GM23338 (cell line): ENCODE measurements at regions not wholly inside any gene's neighbourhood (a gene's known extent, or its start where the extent isn't known, plus 50 kb on each side); places are given as distances from the start of the nearest gene placed in this dataset.

Source experiments
- CREB1 ChIP-seq: fragments of 250-450 bp; sonication (Bioruptor Pico); IDR thresholded peaks from 2 replicates; pipeline ENCODE4 v1.5.0; 2020; ENCODE audit warnings: low read depth, mild to moderate bottlenecking, moderate library complexity
- CTCF ChIP-seq, 2 experiments: fragments of 200-600 bp in 1 of 2; sonication (generic) in 1 of 2; conservative IDR thresholded peaks; 2 replicates each; pipeline versions ENCODE4 v1.5.1 to v1.6.1; 2016 to 2017; ENCODE audit warnings: antibody characterized with exemption in 2 of 2, low read depth in 2 of 2, mild to moderate bottlenecking in 2 of 2, moderate library complexity in 1 of 2
- ETS1 ChIP-seq: IDR thresholded peaks from 2 replicates; pipeline ENCODE4 v1.6.1; 2016; ENCODE audit warnings: antibody characterized with exemption
- EZH2 ChIP-seq: fragments of 200-600 bp; sonication (generic); IDR thresholded peaks from one replicate; pipeline ENCODE4 v1.8.0; 2017; ENCODE audit warnings: antibody characterized with exemption, mild to moderate bottlenecking, low read depth; ENCODE audit not compliant: unreplicated experiment
- EZH2phosphoT487 ChIP-seq: fragments of 200-600 bp; sonication (generic); IDR thresholded peaks from one replicate; pipeline ENCODE4 v1.8.1; 2018; ENCODE audit warnings: antibody characterized with exemption; ENCODE audit not compliant: unreplicated experiment
- JUNB ChIP-seq: IDR thresholded peaks from one replicate; pipeline ENCODE4 v1.6.1; 2016; ENCODE audit warnings: antibody characterized with exemption; ENCODE audit not compliant: unreplicated experiment
- POLR2AphosphoS5 ChIP-seq: IDR thresholded peaks from 2 replicates; pipeline ENCODE4 v1.6.1; 2016; ENCODE audit warnings: antibody characterized with exemption, low read depth
- REST ChIP-seq: IDR thresholded peaks from one replicate; pipeline ENCODE4 v1.6.1; 2018; ENCODE audit warnings: antibody characterized with exemption; ENCODE audit not compliant: unreplicated experiment
- STAT1 ChIP-seq: IDR thresholded peaks from one replicate; pipeline ENCODE4 v1.6.1; 2016; ENCODE audit warnings: antibody characterized with exemption; ENCODE audit not compliant: unreplicated experiment
- ZNF331 ChIP-seq: fragments of 250-450 bp; sonication (Bioruptor Pico); IDR thresholded peaks from 2 replicates; pipeline ENCODE4 v1.5.0; 2020; ENCODE audit warnings: low read depth, mild to moderate bottlenecking, moderate library complexity
- ZNF462 ChIP-seq: fragments of 250-450 bp; sonication (Bioruptor Pico); IDR thresholded peaks from 2 replicates; pipeline ENCODE4 v1.5.0; 2020; ENCODE audit warnings: mild to moderate bottlenecking, moderate library complexity

GRCh38 chr1:104856091-104856490, 1106.4 kb downstream of the AMY1C start:
- TF ChIP-seq CTCF (conservative IDR thresholded peaks at IDR 0.05; ENCODE audit: low read depth in 2 of 2) (no peak), CREB1 (CRISPR knock-in tag) (no peak), EZH2 (no peak), EZH2phosphoT487 (no peak), POLR2AphosphoS5 (no peak), ZNF331 (CRISPR knock-in tag) (no peak), REST (no peak), JUNB (no peak), ETS1 (no peak), STAT1 (no peak), ZNF462 (CRISPR knock-in tag) (no peak)
